Uterus (tissue), 3 donors: ENCODE measurements at regions not wholly inside any gene's neighbourhood (a gene's known extent, or its start where the extent isn't known, plus 50 kb on each side); places are given as distances from the start of the nearest gene placed in this dataset.

Experiments
- DNase-seq, 2 donors: peaks; one replicate each; pipeline ENCODE4 v3.0.0-alpha.2; 2019 to 2020
- H3K27ac ChIP-seq, 2 donors: fragments of 200-600 bp; sonication (generic); 1 replicate in 1 of 2; 2 replicates in 1 of 2; pipeline ENCODE4 v1.5.1; 2016 to 2018
- H3K27me3 ChIP-seq, 2 donors: fragments of 200-600 bp; sonication (generic); one replicate each; pipeline ENCODE4 v1.5.1; 2018 to 2019; ENCODE audit warnings: control low read depth in 1 of 2
- H3K36me3 ChIP-seq, 2 donors: fragments of 200-600 bp; sonication (generic); one replicate each; pipeline ENCODE4 v1.5.1; 2019; ENCODE audit warnings: control low read depth in 1 of 2
- H3K4me1 ChIP-seq, 2 donors: fragments of 200-600 bp; sonication (generic); one replicate each; pipeline ENCODE4 v1.5.1; 2018 to 2019; ENCODE audit warnings: control low read depth in 1 of 2
- H3K4me3 ChIP-seq, 2 donors: fragments of 200-600 bp; sonication (generic); 1 replicate in 1 of 2; 2 replicates in 1 of 2; pipeline ENCODE4 v1.5.1; 2018 to 2019; ENCODE audit warnings: mild to moderate bottlenecking in 1 of 2
- H3K9me3 ChIP-seq, 2 donors: fragments of 200-600 bp; sonication (generic); one replicate each; pipeline ENCODE4 v1.5.1; 2019; ENCODE audit warnings: control low read depth in 1 of 2
- CTCF ChIP-seq, 4 experiments: fragments of 200-600 bp in 2 of 4; fragments of 450-650 bp in 2 of 4; sonication (generic) in 2 of 4; IDR thresholded peaks; one replicate each; pipeline ENCODE4 v1.5.1; 2016 to 2019; ENCODE audit warnings: antibody characterized with exemption in 4 of 4, mild to moderate bottlenecking in 2 of 4, moderate library complexity in 1 of 4
- POLR2A ChIP-seq, 2 donors: fragments of 450-650 bp; IDR thresholded peaks; one replicate each; pipeline ENCODE4 v1.6.1; 2016; ENCODE audit warnings: antibody characterized with exemption in 2 of 2, mild to moderate bottlenecking in 1 of 2, moderate library complexity in 1 of 2
- intact Hi-C: fragments of 100-400 bp; cut with DNase I; formaldehyde crosslinking; loops from one replicate; pipeline ENCODE4 v1.15.1; 2023; ENCODE audit warnings: low total_unique reads
- donor health status: DM: yes; HTN: yes; CAD: no.

- no peaks in the 10 kb centered on the region for H3K9me3 ChIP-seq
- no peak for TF ChIP-seq CTCF (IDR thresholded peaks at IDR 0.05)
- no peak for TF ChIP-seq POLR2A (IDR thresholded peaks at IDR 0.05)
- intact Hi-C loops, result no loop called here
- no peak overlapping the region for H3K27ac ChIP-seq
- no peaks in the 10 kb centered on the region for H3K27me3 ChIP-seq
- no peaks in the 10 kb centered on the region for H3K4me1 ChIP-seq
- DNase-seq, result no peak
- no peak overlapping the region for H3K4me3 ChIP-seq
- no peaks in the 10 kb centered on the region for H3K36me3 ChIP-seq
Measured at GRCh38 chr18:54766634-54767033, 61.6 kb upstream of the RAB27B start.

- no peaks in the 10 kb centered on the region for H3K9me3 ChIP-seq
- TF ChIP-seq CTCF (IDR thresholded peaks at IDR 0.05) (no peak), POLR2A (IDR thresholded peaks at IDR 0.05) (no peak)
- no peaks in the 10 kb centered on the region for H3K36me3 ChIP-seq
- DNase-seq, result no peak
- H3K27ac ChIP-seq, result no peak overlapping the region
- H3K4me3 ChIP-seq, result no peak overlapping the region
- H3K4me1 ChIP-seq, result no peaks in the 10 kb centered on the region
- H3K27me3 ChIP-seq, result no peaks in the 10 kb centered on the region
- intact Hi-C loops, result no loop called here
Measured at GRCh38 chr18:54767098-54767497, 61.2 kb upstream of the RAB27B start.

- Histone ChIP-seq H3K4me1 (no peaks in the 10 kb centered on the region), H3K4me3 (no peak overlapping the region), H3K9me3 (no peaks in the 10 kb centered on the region), H3K27ac (no peak overlapping the region), H3K27me3 (no peaks in the 10 kb centered on the region), H3K36me3 (no peaks in the 10 kb centered on the region)
- TF ChIP-seq POLR2A (IDR thresholded peaks at IDR 0.05) (no peak), CTCF (IDR thresholded peaks at IDR 0.05) (no peak)
- intact Hi-C loops, result no loop called here
- DNase-seq, result no peak
Measured at GRCh38 chr18:54769526-54770464, 58.5 kb upstream of the RAB27B start.

GRCh38 chr18:54772056-54772455, 56.2 kb upstream of the RAB27B start:
- H3K4me1 ChIP-seq, result no peaks in the 10 kb centered on the region
- H3K27ac ChIP-seq, result no peak overlapping the region
- H3K9me3 ChIP-seq, result no peaks in the 10 kb centered on the region
- no peak overlapping the region for H3K4me3 ChIP-seq
- DNase-seq, result no peak
- H3K27me3 ChIP-seq, result no peaks in the 10 kb centered on the region
- H3K36me3 ChIP-seq, result no peaks in the 10 kb centered on the region
- intact Hi-C loops, result no loop called here
- TF ChIP-seq POLR2A (IDR thresholded peaks at IDR 0.05), result no peak
- no peak for TF ChIP-seq CTCF (IDR thresholded peaks at IDR 0.05)

GRCh38 chr18:54774423-54774822, 53.9 kb upstream of the RAB27B start:
- Histone ChIP-seq H3K27ac (no peak overlapping the region), H3K27me3 (no peaks in the 10 kb centered on the region), H3K4me1 (no peaks in the 10 kb centered on the region), H3K9me3 (no peaks in the 10 kb centered on the region), H3K4me3 (no peak overlapping the region), H3K36me3 (no peaks in the 10 kb centered on the region)
- DNase-seq, result no peak
- no peak for TF ChIP-seq CTCF (IDR thresholded peaks at IDR 0.05)
- intact Hi-C loops, result no loop called here
